ENCODE measurements at regions not wholly inside any gene's neighbourhood (a gene's known extent, or its start where the extent isn't known, plus 50 kb on each side); places are given as distances from the start of the nearest gene placed in this dataset.
"Not testable (repeated sequence)": the region's sequence is repeated elsewhere in the genome, so short reads cannot be mapped to it uniquely, and the experiment has no call there.

DNA sequence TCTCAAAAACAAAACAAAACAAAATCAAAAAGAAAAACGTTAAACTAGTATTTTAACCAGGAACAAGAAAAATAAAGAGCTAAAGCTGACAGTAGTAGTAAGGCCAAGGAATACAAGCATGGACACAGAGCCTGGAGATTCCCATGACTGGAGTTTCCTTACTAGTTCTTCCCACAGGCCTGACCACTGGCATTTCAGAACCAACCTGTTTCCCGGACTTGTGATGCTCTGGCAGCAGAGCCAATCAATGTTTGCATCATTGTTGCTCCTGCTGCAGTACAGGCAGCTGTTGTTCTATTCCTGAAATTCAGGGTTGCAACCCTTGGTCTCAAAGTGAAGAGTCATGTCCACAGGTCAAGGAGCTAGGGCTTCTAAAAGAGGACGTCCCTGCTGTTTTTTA, 111.3 kb upstream of the WARS2 start:
- Mint-ChIP-seq H3K4me3 (no peak overlapping the region), H3K36me3 (ENCODE audit: low read depth) (no peaks in the 10 kb centered on the region), H3K4me1 (ENCODE audit: low read depth) (no peaks in the 10 kb centered on the region), H3K27ac (no peak overlapping the region), H3K9me3 (no peaks in the 10 kb centered on the region), H3K27me3 (ENCODE audit: insufficient read depth) (no peaks in the 10 kb centered on the region)
- no peak for TF ChIP-seq CTCF (IDR thresholded peaks at IDR 0.05)
- DNase-seq, result no peak

DNA sequence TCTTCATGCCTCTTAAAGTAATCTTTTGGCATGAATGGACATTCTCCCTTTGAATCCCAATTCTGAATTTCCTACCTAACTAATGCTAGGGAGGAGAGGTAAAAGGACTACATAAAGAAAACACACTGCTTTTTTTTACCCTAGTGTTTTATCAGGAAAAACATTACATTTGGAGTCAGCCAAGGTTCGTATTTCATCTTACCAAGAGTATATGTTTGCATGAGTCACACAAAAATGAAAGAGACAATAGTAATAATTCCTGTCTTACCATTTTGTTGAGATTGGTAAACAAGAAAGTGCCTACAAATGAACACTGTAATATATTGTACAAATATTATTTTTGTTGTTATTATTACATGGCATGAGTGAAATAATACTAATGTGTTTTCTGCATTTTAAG, 112.9 kb upstream of the WARS2 start:
- H3K4me1 Mint-ChIP-seq (ENCODE audit: low read depth), result no peaks in the 10 kb centered on the region
- no peak overlapping the region for H3K27ac Mint-ChIP-seq
- DNase-seq, result no peak
- H3K4me3 Mint-ChIP-seq, result no peak overlapping the region
- H3K36me3 Mint-ChIP-seq (ENCODE audit: low read depth), result no peaks in the 10 kb centered on the region
- no peak for TF ChIP-seq CTCF (IDR thresholded peaks at IDR 0.05)
- no peaks in the 10 kb centered on the region for H3K9me3 Mint-ChIP-seq
- H3K27me3 Mint-ChIP-seq (ENCODE audit: insufficient read depth), result peaks cover 2% of the 10 kb centered on the region; the same call in 1 of the 2 replicates

GRCh38 chr1:119254067-119254720, 113.7 kb upstream of the WARS2 start:
- Mint-ChIP-seq H3K4me1 (ENCODE audit: low read depth) (no peaks in the 10 kb centered on the region), H3K9me3 (no peaks in the 10 kb centered on the region), H3K36me3 (ENCODE audit: low read depth) (no peaks in the 10 kb centered on the region), H3K4me3 (no peak overlapping the region), H3K27ac (no peak overlapping the region), H3K27me3 (ENCODE audit: insufficient read depth) (peaks cover 2% of the 10 kb centered on the region; the same call in 1 of the 2 replicates)
- no peak for DNase-seq
- no peak for TF ChIP-seq CTCF (IDR thresholded peaks at IDR 0.05)

GRCh38 chr1:119256089-119256488, 112.5 kb upstream of the HAO2 start:
- H3K4me1 Mint-ChIP-seq (ENCODE audit: low read depth); H3K27ac Mint-ChIP-seq; H3K36me3 Mint-ChIP-seq (ENCODE audit: low read depth); H3K9me3 Mint-ChIP-seq; H3K27me3 Mint-ChIP-seq (ENCODE audit: insufficient read depth); DNase-seq; H3K4me3 Mint-ChIP-seq: not testable (repeated sequence)

- DNase-seq, result no peak
- Mint-ChIP-seq H3K36me3 (ENCODE audit: low read depth) (no peaks in the 10 kb centered on the region), H3K4me1 (ENCODE audit: low read depth) (no peaks in the 10 kb centered on the region), H3K4me3 (no peak overlapping the region), H3K27me3 (ENCODE audit: insufficient read depth) (peaks cover 6% of the 10 kb centered on the region), H3K27ac (no peak overlapping the region), H3K9me3 (no peaks in the 10 kb centered on the region)
- no peak for TF ChIP-seq CTCF (IDR thresholded peaks at IDR 0.05)
These were observed 108.1 kb upstream of the HAO2 start for GRCh38 chr1:119260506-119260905.

GRCh38 chr1:119266386-119266785, 102.2 kb upstream of the HAO2 start:
- Mint-ChIP-seq H3K4me3 (no peak overlapping the region), H3K27me3 (ENCODE audit: insufficient read depth) (peaks cover 10% of the 10 kb centered on the region), H3K9me3 (no peaks in the 10 kb centered on the region), H3K36me3 (ENCODE audit: low read depth) (no peaks in the 10 kb centered on the region), H3K27ac (no peak overlapping the region), H3K4me1 (ENCODE audit: low read depth) (no peaks in the 10 kb centered on the region)
- TF ChIP-seq CTCF (IDR thresholded peaks at IDR 0.05), result no peak
- no peak for DNase-seq
